Spleen (tissue), 11 donors: ENCODE measurements at regions not wholly inside any gene's neighbourhood (a gene's known extent, or its start where the extent isn't known, plus 50 kb on each side); places are given as distances from the start of the nearest gene placed in this dataset.

Experiments used
- DNase-seq: peaks from one replicate; pipeline ENCODE4 v3.0.0-alpha.2; 2020
- H3K27ac ChIP-seq, 8 donors: fragments of 200-600 bp; sonication (generic) in 7 of 8; 1 replicate in 4 of 8; 2 replicates in 4 of 8; pipeline versions ENCODE4 v1.5.0 to v1.8.0; 2016 to 2021; ENCODE audit warnings: inconsistent platforms in 4 of 8, mild to moderate bottlenecking in 4 of 8, moderate library complexity in 1 of 8
- H3K27me3 ChIP-seq, 7 donors: fragments of 200-600 bp; sonication (generic) in 6 of 7; replicated peaks in 1 of 7; 1 replicate in 4 of 7; 2 replicates in 3 of 7; pipeline versions ENCODE4 v1.5.0 to v1.8.0; 2016 to 2021; ENCODE audit warnings: inconsistent platforms in 3 of 7, mild to moderate bottlenecking in 1 of 7
- H3K36me3 ChIP-seq, 6 donors: fragments of 200-600 bp; sonication (generic) in 5 of 6; 1 replicate in 4 of 6; 2 replicates in 2 of 6; pipeline versions ENCODE4 v1.5.0 to v1.8.0; 2016 to 2021; ENCODE audit warnings: inconsistent platforms in 2 of 6
- H3K4me1 ChIP-seq, 6 donors: fragments of 200-600 bp; sonication (generic) in 5 of 6; 1 replicate in 3 of 6; 2 replicates in 3 of 6; pipeline versions ENCODE4 v1.5.0 to v1.8.0; 2016 to 2021; ENCODE audit warnings: inconsistent platforms in 3 of 6
- H3K4me3 ChIP-seq, 8 donors: fragments of 200-600 bp; sonication (generic) in 7 of 8; 1 replicate in 4 of 8; 2 replicates in 4 of 8; pipeline versions ENCODE4 v1.5.0 to v1.8.0; 2016 to 2021; ENCODE audit warnings: inconsistent platforms in 4 of 8, mild to moderate bottlenecking in 4 of 8, moderate library complexity in 2 of 8
- H3K9me3 ChIP-seq, 8 donors: fragments of 200-600 bp; sonication (generic) in 7 of 8; 1 replicate in 4 of 8; 2 replicates in 4 of 8; pipeline versions ENCODE4 v1.5.0 to v1.8.0; 2016 to 2021; ENCODE audit warnings: inconsistent platforms in 4 of 8
- POLR2A ChIP-seq, 3 donors: fragments of 450-650 bp; IDR thresholded peaks; one replicate each; pipeline ENCODE4 v1.5.1; 2017; ENCODE audit warnings: antibody characterized with exemption in 3 of 3, mild to moderate bottlenecking in 1 of 3
- POLR2AphosphoS5 ChIP-seq, 3 donors: sonication (generic); formaldehyde crosslinking; IDR thresholded peaks; one replicate each; pipeline ENCODE4 v1.5.1; 2017; ENCODE audit warnings: antibody characterized with exemption in 3 of 3
- WGBS, 5 donors: extraction: QIAGEN DNeasy Blood & Tissue Kit in 3 of 5; methylation state at CpG; one replicate each; pipeline versions ENCODE4 v1.1.5 to v1.1.7; 2013 to 2018; 5-methylcytosine and 5-hydroxymethylcytosine counted together
- intact Hi-C: fragments of 100-400 bp; cut with DNase I; formaldehyde crosslinking; loops from one replicate; pipeline ENCODE4 v1.15.0; 2023; ENCODE audit warnings: low total_unique reads
- TF ChIP-seq, protein P1 (sequence below), 11 experiments: fragments of 200-600 bp in 7 of 11; fragments of 450-650 bp in 4 of 11; sonication (generic) in 4 of 11; IDR thresholded peaks in 8 of 11; conservative IDR thresholded peaks in 3 of 11; 1 replicate in 7 of 11; 2 replicates in 4 of 11; pipeline versions ENCODE4 v1.4.0 to v1.8.0; 2016 to 2021; ENCODE audit warnings: antibody characterized with exemption in 11 of 11, inconsistent platforms in 4 of 11, mild to moderate bottlenecking in 1 of 11
- donor health status: healthy with polysubstance abuse.
- donor health status: DM: no; HTN: no; CAD: no; lungs with moderate emphysema.
- donor health status: DM: no; HTN: no; CAD: no.
- donor health status: Bipolar disorder and iron deficiency.
- donor health status: healthy.
- donor health status: DM: no; HTN: no; CAD: no.
- donor health status: DM: yes; HTN: yes; CAD: no.

- intact Hi-C loops: no loop called here
- 46 to 73% (median 56%) methylated on average over 3 of the region's 3 CpGs for WGBS, 5 donors
- TF ChIP-seq POLR2AphosphoS5 (IDR thresholded peaks at IDR 0.05) (no peak), POLR2A (IDR thresholded peaks at IDR 0.05) (no peak)
- TF ChIP-seq, protein P1, sequence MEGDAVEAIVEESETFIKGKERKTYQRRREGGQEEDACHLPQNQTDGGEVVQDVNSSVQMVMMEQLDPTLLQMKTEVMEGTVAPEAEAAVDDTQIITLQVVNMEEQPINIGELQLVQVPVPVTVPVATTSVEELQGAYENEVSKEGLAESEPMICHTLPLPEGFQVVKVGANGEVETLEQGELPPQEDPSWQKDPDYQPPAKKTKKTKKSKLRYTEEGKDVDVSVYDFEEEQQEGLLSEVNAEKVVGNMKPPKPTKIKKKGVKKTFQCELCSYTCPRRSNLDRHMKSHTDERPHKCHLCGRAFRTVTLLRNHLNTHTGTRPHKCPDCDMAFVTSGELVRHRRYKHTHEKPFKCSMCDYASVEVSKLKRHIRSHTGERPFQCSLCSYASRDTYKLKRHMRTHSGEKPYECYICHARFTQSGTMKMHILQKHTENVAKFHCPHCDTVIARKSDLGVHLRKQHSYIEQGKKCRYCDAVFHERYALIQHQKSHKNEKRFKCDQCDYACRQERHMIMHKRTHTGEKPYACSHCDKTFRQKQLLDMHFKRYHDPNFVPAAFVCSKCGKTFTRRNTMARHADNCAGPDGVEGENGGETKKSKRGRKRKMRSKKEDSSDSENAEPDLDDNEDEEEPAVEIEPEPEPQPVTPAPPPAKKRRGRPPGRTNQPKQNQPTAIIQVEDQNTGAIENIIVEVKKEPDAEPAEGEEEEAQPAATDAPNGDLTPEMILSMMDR (IDR thresholded peaks at IDR 0.05 in 8 of 11, conservative IDR thresholded peaks at IDR 0.05 in 3 of 11): no peak
Observed at GRCh38 chr7:67725423-67725822, 728.8 kb downstream of the TYW1 start.

DNA sequence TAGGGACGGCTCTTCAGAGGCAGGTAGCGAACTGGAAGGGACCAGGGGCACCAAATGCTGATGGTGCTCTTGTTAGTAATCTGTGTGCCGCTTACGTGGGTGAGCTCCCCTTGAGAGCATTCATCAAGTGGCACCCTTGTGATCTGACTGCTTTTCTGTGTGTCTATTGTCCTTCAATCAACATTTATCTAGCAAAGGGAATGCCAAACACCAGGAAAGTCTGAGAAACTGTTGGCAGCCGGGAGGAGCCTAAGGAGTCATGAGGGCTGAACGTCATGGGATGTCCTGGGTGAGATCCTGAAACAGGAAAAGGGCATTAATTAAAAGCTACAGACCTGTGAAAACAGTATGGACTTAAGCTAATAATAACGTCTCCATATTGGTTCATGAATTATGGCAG lies 733.1 kb downstream of the TYW1 start:
- Histone ChIP-seq H3K36me3 (no peaks in the 10 kb centered on the region), H3K4me1 (no peaks in the 10 kb centered on the region), H3K27ac (no peak overlapping the region), H3K4me3 (no peak overlapping the region), H3K9me3 (peaks cover 0 to 22% (median 0%) of the 10 kb centered on the region in 8 donors), H3K27me3 (no peaks in the 10 kb centered on the region)
- no peak for DNase-seq
- intact Hi-C loops: no loop called here
- 61 to 71% (median 69%) methylated on average over 7 of the region's 7 CpGs for WGBS, 5 donors
- TF ChIP-seq, protein P1 (IDR thresholded peaks at IDR 0.05 in 8 of 11, conservative IDR thresholded peaks at IDR 0.05 in 3 of 11): no peak
- TF ChIP-seq POLR2AphosphoS5 (IDR thresholded peaks at IDR 0.05) (no peak), POLR2A (IDR thresholded peaks at IDR 0.05) (no peak)

More at GRCh38 chr7:67725423-67725822, 728.8 kb downstream of the TYW1 start:
- Histone ChIP-seq H3K4me3 (no peak overlapping the region), H3K36me3 (no peaks in the 10 kb centered on the region), H3K4me1 (no peaks in the 10 kb centered on the region), H3K27ac (no peak overlapping the region), H3K9me3 (peaks cover 0 to 20% (median under 1%) of the 10 kb centered on the region in 8 donors), H3K27me3 (no peaks in the 10 kb centered on the region)
- DNase-seq: no peak

DNA sequence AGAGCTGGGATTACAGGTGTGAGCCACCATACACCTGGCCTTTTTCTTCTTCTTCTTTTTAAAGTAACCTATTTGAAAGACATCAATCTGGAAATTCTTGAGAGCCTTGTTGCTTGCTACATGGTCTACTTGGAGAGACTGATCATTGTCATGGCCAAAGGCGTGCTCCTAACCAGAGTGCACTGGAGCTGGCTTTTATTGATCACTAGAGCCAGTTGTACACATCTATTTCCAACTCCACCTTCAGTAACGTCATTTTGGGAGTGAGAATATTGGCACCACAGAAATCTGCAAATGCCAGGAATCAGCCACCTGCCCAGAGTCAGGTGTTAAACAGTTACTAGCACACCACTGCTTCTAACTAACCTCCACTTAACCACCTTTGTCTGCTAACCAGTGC lies 735.1 kb downstream of the TYW1 start:
- Histone ChIP-seq H3K27me3 (no peaks in the 10 kb centered on the region), H3K9me3 (peaks cover 0 to 32% (median 0%) of the 10 kb centered on the region in 8 donors), H3K4me1 (no peaks in the 10 kb centered on the region), H3K27ac (no peak overlapping the region), H3K36me3 (no peaks in the 10 kb centered on the region), H3K4me3 (no peak overlapping the region)
- TF ChIP-seq POLR2A (IDR thresholded peaks at IDR 0.05) (no peak), POLR2AphosphoS5 (IDR thresholded peaks at IDR 0.05) (no peak)
- TF ChIP-seq, protein P1 (IDR thresholded peaks at IDR 0.05 in 8 of 11, conservative IDR thresholded peaks at IDR 0.05 in 3 of 11): no peak
- intact Hi-C loops: no loop called here
- DNase-seq: no peak
- WGBS, 5 donors: 71 to 82% (median 78%) methylated on average over 2 of the region's 2 CpGs

- Histone ChIP-seq H3K4me3 (no peak overlapping the region), H3K4me1 (no peaks in the 10 kb centered on the region), H3K27ac (no peak overlapping the region), H3K27me3 (no peaks in the 10 kb centered on the region), H3K36me3 (no peaks in the 10 kb centered on the region), H3K9me3 (peaks cover 0 to 33% (median 0%) of the 10 kb centered on the region in 8 donors)
- TF ChIP-seq POLR2AphosphoS5 (IDR thresholded peaks at IDR 0.05) (no peak), POLR2A (IDR thresholded peaks at IDR 0.05) (no peak)
- no peak for DNase-seq
- 45 to 91% (median 78%) methylated on average over 1 of the region's 1 CpG for WGBS, 5 donors
- intact Hi-C loops: no loop called here
Observed at GRCh38 chr7:67732898-67733297, 736.3 kb downstream of the TYW1 start.

DNA sequence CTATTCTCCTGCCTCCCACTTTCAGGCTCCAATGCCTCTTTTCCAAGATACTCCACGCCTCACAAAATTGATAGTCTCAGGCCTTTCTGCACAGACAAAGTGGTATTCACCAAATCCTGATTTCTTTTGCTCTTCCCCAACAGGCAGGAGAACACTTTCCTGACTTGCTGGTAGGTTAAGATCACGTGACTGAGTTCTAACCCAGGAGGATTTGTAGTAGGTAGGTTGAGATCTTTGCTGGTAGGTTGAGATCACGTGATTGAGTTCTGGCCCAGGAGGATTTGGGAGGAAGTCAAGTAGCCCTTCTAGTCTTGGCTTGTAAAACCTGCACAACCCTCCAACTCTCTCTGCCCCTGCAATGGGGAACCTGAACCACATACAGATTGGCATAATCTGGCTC lies 741.5 kb downstream of the TYW1 start:
- TF ChIP-seq POLR2A (IDR thresholded peaks at IDR 0.05): no peak
- TF ChIP-seq, protein P1 (IDR thresholded peaks at IDR 0.05 in 8 of 11, conservative IDR thresholded peaks at IDR 0.05 in 3 of 11): no peak
- TF ChIP-seq POLR2AphosphoS5 (IDR thresholded peaks at IDR 0.05): no peak
- no peak overlapping the region for H3K4me3 ChIP-seq
- WGBS, 5 donors: 68 to 77% (median 75%) methylated on average over 3 of the region's 3 CpGs
- H3K27ac ChIP-seq: no peak overlapping the region
- H3K36me3 ChIP-seq: no peaks in the 10 kb centered on the region
- intact Hi-C loops: no loop called here
- no peak for DNase-seq
- H3K27me3 ChIP-seq: no peaks in the 10 kb centered on the region
- no peaks in the 10 kb centered on the region for H3K4me1 ChIP-seq
- H3K9me3 ChIP-seq: peaks cover 0 to 72% (median 13%) of the 10 kb centered on the region in 8 donors
